ENCODE measurements at regions not wholly inside any gene's neighbourhood (a gene's known extent, or its start where the extent isn't known, plus 50 kb on each side); places are given as distances from the start of the nearest gene placed in this dataset.

GRCh38 chr4:19739101-19739651, 512.5 kb upstream of the SLIT2 start:
- no peak for TF ChIP-seq CTCF (conservative IDR thresholded peaks at IDR 0.05; ENCODE audit: low read depth, low read length)
- no peak for TF ChIP-seq EZH2 (IDR thresholded peaks at IDR 0.05; ENCODE audit: borderline replicate concordance, low read depth, low read length, poor library complexity, severe bottlenecking)
